MV-4-11 (cell line): ENCODE measurements at regions not wholly inside any gene's neighbourhood (a gene's known extent, or its start where the extent isn't known, plus 50 kb on each side); places are given as distances from the start of the nearest gene placed in this dataset.

Source experiments
- DNase-seq: peaks from one replicate; lab custom pipeline; 2025; lab: John Stamatoyannopoulos, UW

DNA sequence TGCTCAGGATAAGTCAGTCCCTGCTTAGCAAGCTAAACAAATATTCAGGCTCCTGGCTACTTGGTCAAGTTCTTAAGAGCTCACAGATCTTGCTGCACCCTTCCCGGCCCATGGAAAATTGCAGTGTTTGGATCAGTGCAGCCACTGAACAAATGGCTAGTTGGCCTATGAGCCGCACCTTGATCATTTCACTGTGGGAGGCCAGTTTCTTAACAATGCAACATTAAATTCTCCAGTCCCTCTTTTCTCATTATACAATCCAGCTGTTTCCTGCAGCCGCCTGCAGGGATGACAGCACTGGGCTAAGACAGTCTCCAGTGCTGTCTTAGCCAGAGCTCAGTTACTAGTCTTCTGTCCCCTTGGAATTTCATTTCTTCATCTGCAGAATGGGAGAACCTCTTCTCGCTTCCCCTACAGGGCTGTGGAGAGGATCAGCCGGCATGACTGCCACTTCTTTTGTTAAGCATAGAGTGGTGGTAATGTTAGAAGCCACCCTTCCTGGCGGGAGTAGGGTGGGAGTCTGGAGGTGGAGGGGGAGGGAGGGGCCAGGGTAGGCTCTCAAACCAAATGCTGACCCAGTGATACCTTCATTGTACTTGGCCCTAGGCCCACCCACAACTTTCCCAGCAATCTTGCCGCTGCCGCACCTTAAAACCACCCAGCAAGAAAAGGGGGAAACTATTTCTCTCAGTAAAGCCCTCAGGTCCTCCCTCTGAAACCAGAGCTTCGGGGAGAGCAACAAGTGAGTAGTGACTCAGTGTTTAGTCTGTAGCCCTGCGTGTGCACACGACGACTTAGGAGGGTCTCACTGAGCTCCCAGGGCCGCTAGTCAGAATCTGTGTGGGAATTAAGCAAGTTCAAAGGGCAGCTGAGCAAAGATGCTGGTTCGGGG lies 145.7 kb downstream of the NUAK1 start:
- no peak for DNase-seq

DNA sequence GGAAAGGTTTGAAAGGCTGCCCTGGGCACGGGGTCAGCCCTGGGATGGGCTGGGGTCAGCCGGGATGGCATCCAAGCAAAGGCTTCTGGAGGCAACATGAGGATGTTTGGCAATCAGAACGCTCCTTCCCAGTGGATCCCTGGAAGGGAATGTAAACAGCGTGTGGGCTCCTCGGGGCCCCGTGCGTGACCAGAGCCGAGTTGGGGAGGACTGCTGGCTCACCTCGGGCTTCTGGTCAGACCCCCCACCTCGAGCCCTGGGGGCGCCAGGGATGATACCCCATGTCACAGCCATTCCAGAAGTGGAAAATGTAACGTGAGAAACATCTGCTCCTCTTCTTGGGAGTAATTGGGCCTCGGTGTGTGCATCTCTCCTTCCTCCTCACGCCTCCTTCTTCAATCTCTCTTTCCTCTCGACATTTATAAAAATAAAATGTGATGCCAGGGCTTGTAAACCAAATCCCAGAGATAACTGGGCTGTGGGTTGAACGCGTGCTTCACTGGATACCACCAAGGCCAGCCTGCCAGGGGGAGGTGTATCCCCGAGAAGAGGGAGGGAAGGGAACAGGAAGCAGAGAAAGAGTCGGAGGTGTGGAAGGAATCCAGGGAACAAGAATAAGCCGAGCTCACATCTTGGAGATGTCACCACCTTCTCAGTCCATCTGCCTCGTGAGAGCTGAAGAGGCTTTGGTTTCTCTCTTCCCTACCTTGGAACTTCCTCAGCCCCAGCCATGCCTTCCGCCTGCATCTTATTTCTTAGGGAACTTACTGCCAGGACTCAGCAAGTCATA lies 144.8 kb downstream of the NUAK1 start:
- no peak for DNase-seq

DNA sequence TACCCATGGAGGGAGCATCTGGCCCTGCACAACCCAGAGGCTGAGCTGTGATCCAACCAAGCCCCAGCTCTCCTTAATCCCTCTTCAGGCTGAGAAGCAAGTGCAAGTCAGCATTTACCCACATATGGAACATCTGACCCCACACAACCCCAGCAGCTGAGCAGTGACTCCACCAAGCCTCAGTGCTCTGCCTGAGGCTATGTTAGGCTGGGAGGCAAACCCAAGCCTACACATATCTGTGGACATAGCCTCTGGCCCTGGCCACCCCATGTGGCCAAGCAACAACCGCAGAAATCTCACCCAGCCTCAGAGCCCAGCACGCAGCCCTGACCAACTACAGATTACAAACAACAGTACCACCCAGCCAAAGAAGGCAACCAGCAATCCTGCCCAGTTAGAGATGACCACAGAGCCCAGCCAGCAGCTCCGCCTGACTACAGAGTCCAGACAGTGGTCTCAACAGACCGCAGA lies 142.8 kb downstream of the NUAK1 start:
- DNase-seq, result no peak

DNA sequence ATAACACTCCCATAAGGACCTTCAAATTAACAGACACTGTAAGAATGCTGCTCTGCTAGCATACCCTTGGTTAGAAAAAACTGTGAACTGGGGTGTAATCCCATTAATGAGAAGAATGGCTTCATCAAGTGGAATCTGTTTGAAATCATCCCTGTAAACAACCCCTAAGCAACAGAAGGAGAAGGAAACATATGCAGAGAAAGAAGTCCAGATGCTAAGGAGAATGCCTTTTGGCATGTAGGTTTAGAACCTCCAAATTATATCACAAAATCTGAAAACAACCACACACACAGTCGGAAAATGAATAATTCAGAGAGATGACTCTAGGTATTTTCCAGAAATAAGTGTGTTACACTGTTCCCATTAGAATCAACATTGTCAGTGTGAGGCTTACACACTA lies 140.2 kb downstream of the NUAK1 start:
- no peak for DNase-seq

DNA sequence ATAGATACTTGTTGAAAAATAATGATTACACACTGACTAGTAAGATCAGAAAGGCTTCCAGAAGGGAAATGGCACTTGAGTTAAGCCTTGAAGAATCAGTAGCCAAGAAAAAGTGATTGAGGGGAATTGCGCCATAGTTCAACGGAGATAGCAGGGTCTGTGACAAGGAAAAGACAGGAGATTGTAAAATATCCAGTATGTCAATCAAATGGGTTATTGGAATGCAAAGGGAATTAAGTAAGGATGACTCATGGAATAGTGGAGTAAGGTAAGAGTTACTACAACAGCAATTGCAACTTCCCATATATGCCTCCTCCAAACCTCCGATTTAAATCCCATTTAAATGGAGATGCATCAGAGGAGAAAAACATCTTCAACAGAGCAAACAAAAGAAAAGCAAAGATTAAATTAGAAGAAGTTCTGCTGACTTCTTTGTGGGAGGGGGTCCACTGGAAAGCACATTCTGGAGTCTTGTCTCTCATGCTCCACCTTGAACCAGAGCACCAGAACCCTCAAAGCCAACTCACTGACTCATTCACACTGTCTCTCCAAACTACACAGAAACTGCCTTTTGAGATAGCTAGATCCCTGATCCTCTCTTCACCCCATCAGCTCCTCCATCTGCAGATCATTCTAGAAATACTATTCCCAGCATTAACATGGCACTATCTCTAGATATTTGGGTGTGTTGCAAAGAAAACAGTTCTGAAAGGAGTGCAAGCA lies 138.2 kb downstream of the NUAK1 start:
- no peak for DNase-seq

DNA sequence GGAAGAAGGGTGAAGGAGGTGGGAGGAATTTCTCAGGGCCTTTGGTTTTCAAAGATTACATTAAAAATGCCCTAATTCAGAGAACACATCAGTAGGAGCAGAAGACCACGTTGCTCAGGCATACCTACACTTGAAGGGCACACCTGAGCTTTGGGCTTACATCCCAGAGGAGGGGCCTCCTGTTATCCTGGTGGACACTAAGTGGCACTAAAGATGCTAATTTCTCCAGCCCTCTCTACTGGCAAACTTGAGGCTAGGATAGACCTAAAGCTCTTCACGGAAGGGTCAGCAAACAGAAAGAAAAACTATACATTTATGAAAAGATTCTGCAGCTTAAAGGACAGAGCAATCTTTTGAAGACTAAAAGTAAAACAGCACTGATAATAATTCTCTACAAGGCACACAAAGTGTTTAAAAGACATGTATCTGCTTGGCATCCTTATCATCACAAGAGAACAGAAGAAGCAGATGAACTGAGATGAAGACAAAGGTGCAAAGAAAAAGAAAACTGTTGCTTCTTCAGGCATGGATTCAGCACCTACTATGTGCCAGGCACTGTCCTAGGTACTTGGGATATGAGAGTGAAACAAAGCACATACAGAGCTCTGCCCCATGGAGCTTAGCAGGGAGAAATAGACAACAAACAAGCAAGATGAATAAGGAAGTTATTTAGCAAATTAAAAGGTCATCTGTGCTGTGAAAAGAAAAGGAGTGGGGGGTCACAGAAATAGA lies 137.5 kb downstream of the NUAK1 start:
- DNase-seq, result no peak

DNA sequence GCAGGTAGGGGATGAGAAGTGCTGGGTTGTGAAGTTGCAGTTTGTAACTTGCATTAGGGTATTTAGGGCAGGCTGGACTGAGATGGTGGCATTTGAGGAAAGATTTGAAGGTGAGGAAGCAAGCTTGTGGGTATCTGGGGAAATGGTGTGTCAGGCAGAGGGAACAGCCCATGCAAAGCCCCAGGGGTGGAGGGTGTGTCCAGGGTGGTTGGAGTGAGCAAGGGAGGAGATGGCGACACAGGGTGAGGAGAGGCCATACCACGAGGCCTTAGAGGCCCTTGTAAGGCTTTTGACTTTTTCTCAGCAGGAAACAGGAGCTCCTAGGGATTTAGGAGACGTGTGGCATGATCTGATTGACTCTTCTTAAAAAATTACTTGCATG lies 136.9 kb downstream of the NUAK1 start:
- DNase-seq, result peak; percentile 12

DNA sequence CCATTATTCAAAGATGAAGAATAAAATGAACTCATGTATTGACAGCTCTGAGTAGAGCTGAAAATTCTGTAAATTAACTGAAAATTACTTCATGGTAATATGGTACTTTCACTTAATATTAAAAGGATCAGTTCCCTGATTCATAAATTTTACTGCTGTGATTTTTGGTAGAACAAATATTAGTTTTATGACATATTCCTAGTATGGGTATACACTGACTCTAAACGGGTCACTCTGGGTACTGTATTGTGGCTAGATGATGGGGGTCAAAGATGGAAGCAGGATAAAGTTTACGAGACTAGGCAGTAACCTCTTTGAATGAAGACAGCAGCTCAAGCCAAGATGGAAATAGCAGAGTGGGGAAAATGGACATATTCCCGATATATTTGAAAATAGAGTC lies 135.5 kb downstream of the NUAK1 start:
- no peak for DNase-seq

DNA sequence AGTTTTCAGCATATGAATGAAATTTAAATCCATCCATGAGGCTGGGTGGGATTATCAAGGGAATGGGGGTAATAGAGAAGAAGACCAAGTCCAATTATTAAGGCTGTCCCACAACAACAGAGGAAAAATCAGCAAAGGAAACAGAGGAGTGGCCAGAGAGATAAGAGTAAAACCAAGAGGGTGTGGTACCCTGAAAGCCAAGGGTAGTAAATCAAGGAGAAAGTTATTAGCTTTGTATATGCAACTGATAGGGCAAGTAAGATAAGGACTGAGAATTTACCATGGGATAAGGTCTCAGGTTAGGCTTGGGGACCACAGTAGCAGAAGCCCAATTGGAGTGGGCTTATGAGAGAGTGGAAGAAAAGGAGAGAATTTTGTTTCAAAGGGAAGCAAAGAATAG lies 134.5 kb downstream of the NUAK1 start:
- no peak for DNase-seq

DNA sequence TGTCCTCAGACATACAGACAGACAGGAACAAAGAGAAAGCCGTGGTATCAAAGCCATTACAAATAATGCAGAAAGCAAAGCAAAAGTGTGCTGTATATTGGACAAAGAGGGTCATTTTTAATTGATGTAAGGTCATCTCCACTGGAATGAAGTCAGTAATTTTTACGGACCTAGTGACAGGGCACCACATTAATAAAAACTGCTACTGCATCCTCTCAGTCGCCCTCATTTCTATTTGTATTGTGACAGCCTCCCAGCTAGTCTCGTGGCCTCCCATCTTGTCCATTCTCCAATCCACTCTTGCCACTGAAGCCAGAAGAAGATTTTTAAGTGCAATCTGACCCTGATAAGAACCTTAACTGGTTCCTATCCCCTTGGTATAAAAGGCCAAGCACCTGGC lies 132.4 kb downstream of the NUAK1 start:
- DNase-seq, result no peak

DNA sequence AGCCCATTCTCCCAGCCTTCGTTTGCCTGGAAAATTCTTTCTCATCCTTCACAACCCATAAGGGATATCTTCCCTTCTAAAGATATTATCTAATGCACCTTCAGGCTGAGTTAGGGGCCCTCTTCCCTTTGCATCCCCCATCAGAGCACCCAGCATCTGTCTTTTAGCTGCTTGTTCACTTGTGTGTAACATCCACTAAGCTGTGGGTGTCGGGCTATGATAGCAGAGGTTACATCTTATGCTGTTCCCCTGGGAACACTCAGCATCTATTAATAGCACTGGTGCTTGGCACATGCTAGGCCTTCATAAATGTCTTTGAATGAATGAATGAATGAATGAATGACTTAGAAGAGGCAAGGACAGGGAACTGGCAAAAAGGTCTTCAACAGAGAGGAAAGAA lies 131.8 kb downstream of the NUAK1 start:
- DNase-seq, result no peak

DNA sequence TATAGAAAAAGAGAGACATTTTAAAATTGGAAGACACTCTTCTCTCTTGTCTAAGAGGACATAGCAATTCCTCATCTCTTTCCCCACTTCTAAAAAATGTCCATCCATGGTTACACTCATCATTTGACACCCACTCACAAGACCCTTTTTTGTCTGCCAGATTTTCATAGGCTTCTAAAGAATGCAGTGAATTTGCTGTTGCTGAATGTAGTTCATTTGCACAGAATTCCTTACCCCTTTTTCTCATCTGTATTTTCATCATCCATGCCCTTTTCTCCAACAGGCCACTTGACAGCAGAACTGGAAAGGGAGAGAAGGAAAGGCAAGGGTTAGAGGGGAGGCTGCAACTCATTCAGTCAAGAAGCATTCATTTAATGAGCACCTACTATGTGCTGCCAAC lies 128.0 kb downstream of the NUAK1 start:
- no peak for DNase-seq
